ENCODE measurements at regions not wholly inside any gene's neighbourhood (a gene's known extent, or its start where the extent isn't known, plus 50 kb on each side); places are given as distances from the start of the nearest gene placed in this dataset.

- TF ChIP-seq, protein P1, sequence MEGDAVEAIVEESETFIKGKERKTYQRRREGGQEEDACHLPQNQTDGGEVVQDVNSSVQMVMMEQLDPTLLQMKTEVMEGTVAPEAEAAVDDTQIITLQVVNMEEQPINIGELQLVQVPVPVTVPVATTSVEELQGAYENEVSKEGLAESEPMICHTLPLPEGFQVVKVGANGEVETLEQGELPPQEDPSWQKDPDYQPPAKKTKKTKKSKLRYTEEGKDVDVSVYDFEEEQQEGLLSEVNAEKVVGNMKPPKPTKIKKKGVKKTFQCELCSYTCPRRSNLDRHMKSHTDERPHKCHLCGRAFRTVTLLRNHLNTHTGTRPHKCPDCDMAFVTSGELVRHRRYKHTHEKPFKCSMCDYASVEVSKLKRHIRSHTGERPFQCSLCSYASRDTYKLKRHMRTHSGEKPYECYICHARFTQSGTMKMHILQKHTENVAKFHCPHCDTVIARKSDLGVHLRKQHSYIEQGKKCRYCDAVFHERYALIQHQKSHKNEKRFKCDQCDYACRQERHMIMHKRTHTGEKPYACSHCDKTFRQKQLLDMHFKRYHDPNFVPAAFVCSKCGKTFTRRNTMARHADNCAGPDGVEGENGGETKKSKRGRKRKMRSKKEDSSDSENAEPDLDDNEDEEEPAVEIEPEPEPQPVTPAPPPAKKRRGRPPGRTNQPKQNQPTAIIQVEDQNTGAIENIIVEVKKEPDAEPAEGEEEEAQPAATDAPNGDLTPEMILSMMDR (IDR thresholded peaks at IDR 0.05; ENCODE audit: control extremely low read depth in 1 of 3, insufficient read depth in 1 of 3, low read depth in 1 of 3, low read length in 3 of 3) = no peak
- TF ChIP-seq SIN3A (conservative IDR thresholded peaks at IDR 0.05 in 1 of 2, IDR thresholded peaks at IDR 0.05 in 1 of 2; ENCODE audit: low read depth in 1 of 2, low read length in 2 of 2) = no peak
- TF ChIP-seq POLR2AphosphoS5 (IDR thresholded peaks at IDR 0.05; ENCODE audit: low read depth, low read length) = no peak
- TF ChIP-seq BRCA1 (IDR thresholded peaks at IDR 0.05; ENCODE audit: low read depth, low read length) = no peak
- no peak for TF ChIP-seq EP300 (IDR thresholded peaks at IDR 0.05; ENCODE audit: borderline replicate concordance in 1 of 2, low read depth in 2 of 2, low read length in 2 of 2)
- no peak for TF ChIP-seq CHD2 (IDR thresholded peaks at IDR 0.05; ENCODE audit: low read length)
- TF ChIP-seq NRF1 (IDR thresholded peaks at IDR 0.05; ENCODE audit: low read depth, low read length) = no peak
- no peak for TF ChIP-seq TCF12 (IDR thresholded peaks at IDR 0.05; ENCODE audit: low read depth, low read length)
- no peak for TF ChIP-seq SRF (IDR thresholded peaks at IDR 0.05; ENCODE audit: low read depth, low read length)
- no peak for TF ChIP-seq JUN (IDR thresholded peaks at IDR 0.05; ENCODE audit: low read depth, low read length)
- TF ChIP-seq ZNF274 (IDR thresholded peaks at IDR 0.05; ENCODE audit: borderline replicate concordance, extremely low read depth, low read length) = no peak
- TF ChIP-seq EZH2 (IDR thresholded peaks at IDR 0.05; ENCODE audit: low read depth, low read length, severe bottlenecking) = no peak
Measured at GRCh38 chr6:153449279-153449678, 318.2 kb upstream of the RGS17 start.
